Retinal pigment epithelial cell (primary cell): ENCODE measurements at regions not wholly inside any gene's neighbourhood (a gene's known extent, or its start where the extent isn't known, plus 50 kb on each side); places are given as distances from the start of the nearest gene placed in this dataset.

Experiments
- DNase-seq: peaks from one replicate; pipeline ENCODE4 v3.0.0-alpha.2; 2010; ENCODE audit warnings: low read depth
- H3K4me3 ChIP-seq: 2 replicates; pipeline ENCODE4 v1.5.1; 2011; ENCODE audit warnings: mild to moderate bottlenecking, low read length, control low read depth, moderate library complexity
- CTCF ChIP-seq: conservative IDR thresholded peaks from 2 replicates; pipeline ENCODE4 v1.5.1; 2011; ENCODE audit warnings: low read depth, low read length, control low read depth, inconsistent platforms

- DNase-seq = no peak
- no peak for TF ChIP-seq CTCF
- no peak overlapping the region for H3K4me3 ChIP-seq
Observed at GRCh38 chr5:171706736-171707441, 78.7 kb upstream of the SMIM23 start.

- no peak for TF ChIP-seq CTCF
- DNase-seq = no peak
- no peak overlapping the region for H3K4me3 ChIP-seq
Observed at GRCh38 chr5:171707442-171707792, 78.2 kb upstream of the SMIM23 start.

- no peak for DNase-seq
- no peak overlapping the region for H3K4me3 ChIP-seq
- TF ChIP-seq CTCF = no peak
Observed at GRCh38 chr5:171709930-171710329, 75.7 kb upstream of the SMIM23 start.

GRCh38 chr5:171710451-171711024, 75.1 kb upstream of the SMIM23 start:
- no peak for DNase-seq
- no peak overlapping the region for H3K4me3 ChIP-seq
- TF ChIP-seq CTCF = no peak

GRCh38 chr5:171711571-171711970, 74.0 kb upstream of the SMIM23 start:
- no peak for TF ChIP-seq CTCF
- H3K4me3 ChIP-seq = no peak overlapping the region
- no peak for DNase-seq

- DNase-seq = peak; percentile 29
- no peak overlapping the region for H3K4me3 ChIP-seq
- no peak for TF ChIP-seq CTCF
Observed at GRCh38 chr5:171712616-171713015, 73.0 kb upstream of the SMIM23 start.

GRCh38 chr5:171713152-171713551, 72.5 kb upstream of the SMIM23 start:
- no peak for DNase-seq
- H3K4me3 ChIP-seq = no peak overlapping the region
- no peak for TF ChIP-seq CTCF
